SU-DHL-6 (cell line): ENCODE measurements at regions not wholly inside any gene's neighbourhood (a gene's known extent, or its start where the extent isn't known, plus 50 kb on each side); places are given as distances from the start of the nearest gene placed in this dataset.

Source experiments
- H2AFZ ChIP-seq: fragments of 200-600 bp; sonication (generic); 2 replicates; pipeline ENCODE4 v1.6.1; 2014; ENCODE audit warnings: low read depth, mild to moderate bottlenecking, moderate library complexity, mixed read lengths, antibody characterized with exemption, low read length; ENCODE audit not compliant: severe bottlenecking
- H3F3A ChIP-seq: fragments of 200-600 bp; shearing (Covaris generic); 2 replicates; pipeline ENCODE4 v1.6.0; 2016; ENCODE audit warnings: antibody characterized with exemption, mild to moderate bottlenecking; ENCODE audit not compliant: insufficient read depth
- H3K27ac ChIP-seq: fragments of 200-600 bp; sonication (generic); 2 replicates; pipeline ENCODE4 v1.5.1; 2016; ENCODE audit warnings: low read depth, mild to moderate bottlenecking, low read length, moderate library complexity, mixed read lengths
- H3K27me3 ChIP-seq: fragments of 200-600 bp; sonication (generic), shearing (Covaris generic); 2 replicates; pipeline ENCODE4 v1.6.0; 2014; ENCODE audit warnings: mild to moderate bottlenecking, low read length
- H3K36me3 ChIP-seq: fragments of 200-600 bp; sonication (generic); 2 replicates; pipeline ENCODE4 v1.6.1; 2014; ENCODE audit warnings: mild to moderate bottlenecking, low read length, mixed read lengths
- H3K4me2 ChIP-seq: fragments of 300-600, 200-600 bp; shearing (Covaris generic), sonication (generic); 2 replicates; pipeline ENCODE4 v1.6.0; 2014; ENCODE audit warnings: low read length, low read depth, mild to moderate bottlenecking; ENCODE audit not compliant: poor library complexity, severe bottlenecking
- H3K4me3 ChIP-seq: fragments of 200-600 bp; sonication (generic); 2 replicates; pipeline ENCODE4 v1.5.1; 2014; ENCODE audit warnings: antibody characterized with exemption, low read length, mild to moderate bottlenecking, mixed read lengths; ENCODE audit not compliant: insufficient read depth, poor library complexity, severe bottlenecking
- H3K79me2 ChIP-seq: fragments of 200-600 bp; sonication (generic); 2 replicates; pipeline ENCODE4 v1.6.1; 2014; ENCODE audit warnings: mild to moderate bottlenecking, low read length, moderate library complexity; ENCODE audit not compliant: insufficient read depth
- H3K9ac ChIP-seq: fragments of 200-600 bp; sonication (generic); 2 replicates; pipeline ENCODE4 v1.7.0; 2014; ENCODE audit warnings: mild to moderate bottlenecking, low read length
- H3K9me2 ChIP-seq: fragments of 200-600 bp; sonication (generic); replicated peaks from 2 replicates; pipeline ENCODE4 v1.6.1; 2014; ENCODE audit warnings: low read length; ENCODE audit not compliant: insufficient read depth
- H3K9me3 ChIP-seq: fragments of 200-600 bp; sonication (generic); 2 replicates; pipeline ENCODE4 v1.6.1; 2014; ENCODE audit warnings: low read length, mixed read lengths; ENCODE audit not compliant: insufficient read depth
- H4K20me1 ChIP-seq: fragments of 200-600 bp; sonication (generic); 2 replicates; pipeline ENCODE4 v1.6.1; 2014; ENCODE audit warnings: low read depth, mild to moderate bottlenecking, antibody characterized with exemption, low read length, moderate library complexity, mixed read lengths
- CTCF ChIP-seq: fragments of 200-600 bp; sonication (generic); IDR thresholded peaks from one replicate; pipeline ENCODE4 v1.5.1; 2017; ENCODE audit warnings: antibody characterized with exemption, mild to moderate bottlenecking, low read length, moderate library complexity; ENCODE audit not compliant: insufficient read depth, poor library complexity, severe bottlenecking
- EZH2phosphoT487 ChIP-seq: fragments of 200-600 bp; sonication (generic), shearing (Covaris generic); conservative IDR thresholded peaks from 2 replicates; pipeline ENCODE4 v1.6.1; 2018; ENCODE audit warnings: mild to moderate bottlenecking, antibody characterized with exemption, low read length, moderate library complexity, mixed read lengths

- Histone ChIP-seq H2AFZ (no peak overlapping the region), H3K79me2 (no peaks in the 10 kb centered on the region), H3K27me3 (no peaks in the 10 kb centered on the region), H3K9me2 (no peaks in the 10 kb centered on the region), H3K4me3 (no peak overlapping the region), H3K9ac (no peak overlapping the region), H3K9me3 (no peaks in the 10 kb centered on the region), H3F3A (no peaks in the 10 kb centered on the region), H3K36me3 (no peaks in the 10 kb centered on the region), H3K4me2 (no peak overlapping the region), H3K27ac (no peak overlapping the region), H4K20me1 (no peaks in the 10 kb centered on the region)
- TF ChIP-seq CTCF = no peak
- no peak for TF ChIP-seq EZH2phosphoT487
These were observed 444.7 kb downstream of the PLK2 start for GRCh38 chr5:58015175-58015574.

DNA sequence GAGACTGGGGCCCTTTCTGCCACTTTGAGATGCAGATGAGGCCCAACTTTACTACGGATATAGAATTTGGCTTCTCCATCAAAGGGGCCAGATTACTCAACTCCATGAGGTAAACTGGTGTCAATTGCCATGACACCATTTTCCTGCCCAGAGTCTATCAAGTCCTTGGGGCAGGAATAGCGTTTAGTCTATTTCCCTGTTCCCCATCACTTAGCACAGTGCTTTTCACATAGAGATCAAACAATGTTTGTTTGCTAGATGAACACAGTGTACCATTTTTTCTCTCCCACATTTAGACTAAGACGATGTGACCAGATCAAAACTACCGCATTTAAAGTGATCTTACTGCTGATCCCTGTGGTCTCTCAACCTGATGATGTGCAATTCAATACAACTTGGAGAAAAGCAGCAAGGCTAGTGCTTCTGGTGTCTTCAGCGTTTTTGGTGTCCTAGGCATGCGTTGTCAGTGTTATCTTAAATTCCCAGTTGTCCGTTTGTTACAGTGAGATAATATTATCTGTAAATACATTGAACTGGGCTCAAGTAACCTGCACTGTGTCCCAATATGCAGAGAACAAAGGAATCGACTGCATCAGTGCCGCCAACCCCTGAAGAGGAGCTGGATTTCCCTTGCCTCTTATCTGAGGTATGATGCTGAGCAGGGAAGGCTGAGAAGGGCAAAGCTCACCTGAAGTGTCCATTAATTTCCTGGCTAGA lies 446.2 kb downstream of the PLK2 start:
- Histone ChIP-seq H3K9me3 (no peaks in the 10 kb centered on the region), H3K36me3 (no peaks in the 10 kb centered on the region), H2AFZ (no peak overlapping the region), H3F3A (no peaks in the 10 kb centered on the region), H3K4me3 (no peak overlapping the region), H3K79me2 (no peaks in the 10 kb centered on the region), H3K27ac (no peak overlapping the region), H4K20me1 (no peaks in the 10 kb centered on the region), H3K9ac (no peak overlapping the region), H3K4me2 (no peak overlapping the region), H3K9me2 (no peaks in the 10 kb centered on the region), H3K27me3 (no peaks in the 10 kb centered on the region)
- TF ChIP-seq CTCF = no peak
- TF ChIP-seq EZH2phosphoT487 = no peak

DNA sequence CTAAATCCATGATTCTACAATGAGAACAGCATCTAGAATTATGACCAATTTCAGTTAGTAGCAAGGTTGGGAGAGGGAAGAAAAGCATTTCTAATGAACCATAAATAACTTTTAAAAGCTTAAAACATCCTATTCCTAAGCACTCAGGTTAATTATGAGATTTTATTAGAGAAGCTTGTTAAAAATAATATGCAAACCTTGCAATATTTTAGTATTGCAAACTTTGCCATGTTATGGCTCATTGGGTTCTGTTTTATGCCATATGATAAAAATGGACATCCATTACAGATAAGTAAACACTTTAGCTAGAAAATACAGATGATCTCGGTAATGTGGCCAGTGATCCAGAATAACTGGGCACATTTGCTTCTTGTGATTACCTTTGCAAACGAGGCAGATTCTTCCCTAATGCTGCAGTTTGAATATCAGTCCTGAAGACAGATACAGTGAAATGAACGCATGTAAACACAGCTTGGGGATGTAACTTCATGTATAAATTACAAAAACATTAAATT lies 447.0 kb downstream of the PLK2 start:
- H2AFZ ChIP-seq = no peak overlapping the region
- no peaks in the 10 kb centered on the region for H3K79me2 ChIP-seq
- no peak overlapping the region for H3K4me2 ChIP-seq
- H3K27ac ChIP-seq = no peak overlapping the region
- no peaks in the 10 kb centered on the region for H3K36me3 ChIP-seq
- H3K4me3 ChIP-seq = no peak overlapping the region
- TF ChIP-seq EZH2phosphoT487 (no peak), CTCF (no peak)
- H3K27me3 ChIP-seq = no peaks in the 10 kb centered on the region
- H3K9me2 ChIP-seq = no peaks in the 10 kb centered on the region
- no peaks in the 10 kb centered on the region for H4K20me1 ChIP-seq
- no peaks in the 10 kb centered on the region for H3K9me3 ChIP-seq
- H3F3A ChIP-seq = no peaks in the 10 kb centered on the region
- no peak overlapping the region for H3K9ac ChIP-seq
